Astrocyte of the cerebellum (primary cell): ENCODE measurements at regions not wholly inside any gene's neighbourhood (a gene's known extent, or its start where the extent isn't known, plus 50 kb on each side); places are given as distances from the start of the nearest gene placed in this dataset.
A peak's percentile ranks its signal among the peaks of the same experiment; 100 is the strongest.
"Not testable (repeated sequence)": the region's sequence is repeated elsewhere in the genome, so short reads cannot be mapped to it uniquely, and the experiment has no call there.

ENCODE experiments used
- DNase-seq: peaks from one replicate; pipeline ENCODE4 v3.0.0-alpha.2; 2011; ENCODE audit warnings: low read depth
- H3K4me3 ChIP-seq: 2 replicates; pipeline ENCODE4 v1.5.1; 2011; ENCODE audit warnings: mild to moderate bottlenecking, low read depth, low read length, moderate library complexity
- CTCF ChIP-seq: IDR thresholded peaks from 2 replicates; pipeline ENCODE4 v1.5.1; 2012; ENCODE audit warnings: low read length, low read depth, moderate library complexity, mild to moderate bottlenecking; ENCODE audit errors: missing control alignments
- in situ Hi-C: cut with HindIII; loops from 2 replicates; pipeline ENCODE4 v1.10.0; 2017; ENCODE audit warnings: low sequenced_read_pairs

GRCh38 chr10:46095943-46096342 lies 49.9 kb upstream of the MSMB start:
- H3K4me3 ChIP-seq, DNase-seq, in situ Hi-C loops: not testable (repeated sequence)

- no peak for DNase-seq
- no peak for TF ChIP-seq CTCF
- in situ Hi-C loops, result no loop called here
- H3K4me3 ChIP-seq, result no peak overlapping the region
These were observed 50.4 kb upstream of the MSMB start for GRCh38 chr10:46096446-46096845.

- in situ Hi-C loops, result no loop called here
- TF ChIP-seq CTCF, result no peak
- DNase-seq, result no peak
These were observed 51.0 kb upstream of the MSMB start for GRCh38 chr10:46096909-46097575.

GRCh38 chr10:46097576-46098317 lies 51.7 kb upstream of the MSMB start:
- in situ Hi-C loops, result no loop called here
- no peak overlapping the region for H3K4me3 ChIP-seq
- no peak for TF ChIP-seq CTCF
- no peak for DNase-seq

More at GRCh38 chr10:46096909-46097575, 51.0 kb upstream of the MSMB start:
- no peak overlapping the region for H3K4me3 ChIP-seq

- in situ Hi-C loops, result no loop called here
- DNase-seq, result no peak
- TF ChIP-seq CTCF, result no peak
- no peak overlapping the region for H3K4me3 ChIP-seq
These were observed 52.3 kb upstream of the MSMB start for GRCh38 chr10:46098386-46098785.

GRCh38 chr10:46098925-46099324 lies 52.9 kb upstream of the MSMB start:
- DNase-seq, H3K4me3 ChIP-seq, in situ Hi-C loops: not testable (repeated sequence)

GRCh38 chr10:46104071-46104585 lies 58.1 kb upstream of the MSMB start:
- in situ Hi-C loops, result no loop called here
- TF ChIP-seq CTCF, result no peak
- no peak for DNase-seq
- no peak overlapping the region for H3K4me3 ChIP-seq

- H3K4me3 ChIP-seq, in situ Hi-C loops: not testable (repeated sequence)
These were observed 59.3 kb upstream of the MSMB start for GRCh38 chr10:46105416-46105815.

GRCh38 chr10:46105856-46106409 lies 59.9 kb upstream of the MSMB start:
- in situ Hi-C loops, DNase-seq: not testable (repeated sequence)

More at GRCh38 chr10:46105416-46105815, 59.3 kb upstream of the MSMB start:
- not testable (repeated sequence) for DNase-seq

More at GRCh38 chr10:46105856-46106409, 59.9 kb upstream of the MSMB start:
- H3K4me3 ChIP-seq, result peak overlapping the region; percentile 48
